ENCODE measurements at regions not wholly inside any gene's neighbourhood (a gene's known extent, or its start where the extent isn't known, plus 50 kb on each side); places are given as distances from the start of the nearest gene placed in this dataset.
A peak's percentile ranks its signal among the peaks of the same experiment; 100 is the strongest.
"Not testable (repeated sequence)": the region's sequence is repeated elsewhere in the genome, so short reads cannot be mapped to it uniquely, and the experiment has no call there.

- no peak for TF ChIP-seq CTCF (IDR thresholded peaks at IDR 0.05; ENCODE audit: low read depth, low read length)
- Histone ChIP-seq H3K27me3 (no peaks in the 10 kb centered on the region), H3K4me3 (ENCODE audit: low read depth, low read length) (peak overlapping the region; percentile 31; the same call in 1 of the 2 replicates), H3K9me3 (no peaks in the 10 kb centered on the region), H3K4me1 (peaks cover 3% of the 10 kb centered on the region; the same call in 1 of the 2 replicates), H3K36me3 (no peaks in the 10 kb centered on the region)
- DNase-seq = peak; percentile 27
These were observed 169.2 kb downstream of the URI1 start for GRCh38 chr19:30111021-30111855.

DNA sequence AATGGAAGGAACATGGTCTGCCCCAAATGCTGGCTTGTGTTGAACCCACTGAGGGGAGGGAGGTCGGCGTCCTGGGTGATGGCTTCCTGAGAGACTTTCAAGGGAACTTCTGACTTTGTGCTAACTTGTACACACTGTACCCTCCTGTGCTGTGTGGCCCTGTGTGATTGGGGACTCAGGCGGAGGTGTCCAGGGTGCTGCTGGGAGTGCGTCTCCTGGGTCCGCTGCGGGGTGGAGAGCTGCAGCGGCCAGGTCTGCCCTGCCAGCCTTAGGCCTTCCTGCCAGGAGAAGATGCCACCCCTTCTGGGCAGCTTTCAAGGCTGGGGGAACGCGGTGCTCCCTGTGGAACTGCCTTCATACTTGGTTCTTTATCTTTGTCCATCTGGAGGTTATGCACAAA, 170.1 kb downstream of the URI1 start:
- H3K36me3 ChIP-seq = no peaks in the 10 kb centered on the region
- no peak for TF ChIP-seq CTCF (IDR thresholded peaks at IDR 0.05; ENCODE audit: low read depth, low read length)
- H3K27me3 ChIP-seq = no peaks in the 10 kb centered on the region
- no peaks in the 10 kb centered on the region for H3K9me3 ChIP-seq
- H3K4me1 ChIP-seq = peaks cover 3% of the 10 kb centered on the region; the same call in 1 of the 2 replicates
- no peak for DNase-seq
- no peak overlapping the region for H3K4me3 ChIP-seq (ENCODE audit: low read depth, low read length)

- no peaks in the 10 kb centered on the region for H3K27me3 ChIP-seq
- H3K4me1 ChIP-seq = peaks cover 3% of the 10 kb centered on the region; the same call in 1 of the 2 replicates
- no peak for DNase-seq
- H3K9me3 ChIP-seq = no peaks in the 10 kb centered on the region
- no peaks in the 10 kb centered on the region for H3K36me3 ChIP-seq
- TF ChIP-seq CTCF (IDR thresholded peaks at IDR 0.05; ENCODE audit: low read depth, low read length) = no peak
- no peak overlapping the region for H3K4me3 ChIP-seq (ENCODE audit: low read depth, low read length)
These were observed 170.6 kb downstream of the URI1 start for GRCh38 chr19:30112666-30113065.

- Histone ChIP-seq H3K27me3 (no peaks in the 10 kb centered on the region), H3K4me1 (peaks cover 3% of the 10 kb centered on the region; the same call in 1 of the 2 replicates), H3K4me3 (ENCODE audit: low read depth, low read length) (no peak overlapping the region), H3K9me3 (no peaks in the 10 kb centered on the region), H3K36me3 (no peaks in the 10 kb centered on the region)
- TF ChIP-seq CTCF (IDR thresholded peaks at IDR 0.05; ENCODE audit: low read depth, low read length) = no peak
- DNase-seq = no peak
These were observed 171.1 kb downstream of the URI1 start for GRCh38 chr19:30113186-30113585.

DNA sequence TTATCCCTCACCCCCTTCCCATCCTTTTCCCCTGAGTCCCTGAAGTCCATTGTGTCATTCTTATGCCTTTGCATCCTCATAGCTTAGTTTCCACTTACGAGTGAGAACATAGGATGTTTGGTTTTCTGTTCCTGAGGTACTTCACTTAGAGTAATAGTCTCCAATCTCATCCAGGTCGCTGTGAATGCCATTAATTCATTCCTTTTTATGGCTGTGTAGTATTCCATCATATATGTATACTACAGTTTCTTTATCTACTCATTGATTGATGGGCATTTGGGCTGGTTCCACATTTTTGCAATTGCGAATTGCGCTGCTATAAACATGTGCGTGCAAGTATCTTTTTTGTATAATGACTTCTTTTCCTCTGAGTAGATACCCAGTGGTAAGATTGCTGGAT, 172.1 kb downstream of the URI1 start:
- not testable (repeated sequence) for H3K4me1 ChIP-seq; H3K4me3 ChIP-seq (ENCODE audit: low read depth, low read length); DNase-seq; H3K9me3 ChIP-seq; H3K27me3 ChIP-seq; H3K36me3 ChIP-seq

DNA sequence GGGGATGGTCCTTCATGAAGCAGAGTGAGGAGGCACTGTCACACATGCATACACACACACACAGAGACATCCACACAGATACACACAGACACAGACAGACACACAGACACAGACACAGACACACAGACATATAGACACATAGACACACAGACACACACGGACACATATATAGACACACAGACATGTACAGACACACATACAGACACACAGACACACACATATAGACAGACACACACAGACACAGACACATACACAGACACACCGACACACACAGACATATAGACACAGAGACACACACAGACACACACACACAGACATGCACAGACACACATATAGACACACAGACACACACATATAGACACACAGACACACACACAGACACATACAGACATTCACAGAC, 173.9 kb downstream of the URI1 start:
- TF ChIP-seq CTCF (IDR thresholded peaks at IDR 0.05; ENCODE audit: low read depth, low read length) = no peak
- Histone ChIP-seq H3K9me3 (no peaks in the 10 kb centered on the region), H3K4me3 (ENCODE audit: low read depth, low read length) (no peak overlapping the region), H3K36me3 (no peaks in the 10 kb centered on the region), H3K27me3 (no peaks in the 10 kb centered on the region), H3K4me1 (peaks cover 7% of the 10 kb centered on the region; the same call in 1 of the 2 replicates)
- no peak for DNase-seq

Data from BE2C (cell line).